DOHH2 (cell line): ENCODE measurements at regions not wholly inside any gene's neighbourhood (a gene's known extent, or its start where the extent isn't known, plus 50 kb on each side); places are given as distances from the start of the nearest gene placed in this dataset.

ENCODE experiments used
- H3F3A ChIP-seq: fragments of 200-600 bp; sonication (generic), shearing (Covaris generic); 2 replicates; pipeline ENCODE4 v1.6.0; 2016; ENCODE audit warnings: antibody characterized with exemption, mild to moderate bottlenecking; ENCODE audit not compliant: control insufficient read depth, insufficient read depth
- H3K27ac ChIP-seq: fragments of 200-600 bp; sonication (generic); 2 replicates; pipeline ENCODE4 v1.5.1; 2014; ENCODE audit warnings: low read depth, mild to moderate bottlenecking, low read length, moderate library complexity
- H3K27me3 ChIP-seq: fragments of 200-600 bp; sonication (generic); 2 replicates; pipeline ENCODE4 v1.6.1; 2014; ENCODE audit warnings: mild to moderate bottlenecking, low read length, mixed read lengths; ENCODE audit not compliant: control insufficient read depth
- H3K36me3 ChIP-seq: fragments of 200-600 bp; sonication (generic); 2 replicates; pipeline ENCODE4 v1.6.1; 2014; ENCODE audit warnings: mild to moderate bottlenecking, low read length, moderate library complexity, mixed read lengths; ENCODE audit not compliant: control insufficient read depth
- H3K4me1 ChIP-seq: fragments of 200-600 bp; sonication (generic); 2 replicates; pipeline ENCODE4 v1.6.1; 2014; ENCODE audit warnings: mild to moderate bottlenecking, low read length, mixed read lengths; ENCODE audit not compliant: control insufficient read depth
- H3K4me2 ChIP-seq: fragments of 200-600 bp; sonication (generic); 2 replicates; pipeline ENCODE4 v1.6.0; 2014; ENCODE audit warnings: mild to moderate bottlenecking, low read length, moderate library complexity
- H3K4me3 ChIP-seq: fragments of 200-600 bp; sonication (generic); 2 replicates; pipeline ENCODE4 v1.5.1; 2014; ENCODE audit warnings: mild to moderate bottlenecking, low read length, mixed read lengths
- H3K79me2 ChIP-seq: fragments of 200-600 bp; sonication (generic); 2 replicates; pipeline ENCODE4 v1.6.1; 2014; ENCODE audit warnings: mild to moderate bottlenecking, low read length, mixed read lengths; ENCODE audit not compliant: control insufficient read depth
- H3K9me2 ChIP-seq: fragments of 200-600 bp; sonication (generic); replicated peaks from 2 replicates; pipeline ENCODE4 v1.6.1; 2014; ENCODE audit warnings: mild to moderate bottlenecking, low read length, mixed read lengths; ENCODE audit not compliant: control insufficient read depth
- H3K9me3 ChIP-seq: fragments of 200-600 bp; sonication (generic); 2 replicates; pipeline ENCODE4 v1.6.1; 2014; ENCODE audit warnings: antibody characterized with exemption, low read length, mixed read lengths; ENCODE audit not compliant: control insufficient read depth, insufficient read depth
- H4K20me1 ChIP-seq: fragments of 200-600 bp; sonication (generic); 2 replicates; pipeline ENCODE4 v1.6.0; 2014; ENCODE audit warnings: low read depth, mild to moderate bottlenecking, antibody characterized with exemption, low read length, moderate library complexity; ENCODE audit not compliant: control insufficient read depth, insufficient read depth
- CTCF ChIP-seq: fragments of 200-600 bp; sonication (generic); IDR thresholded peaks from one replicate; pipeline ENCODE4 v1.5.1; 2014; ENCODE audit warnings: antibody characterized with exemption, mild to moderate bottlenecking, low read depth, low read length; ENCODE audit not compliant: poor library complexity, severe bottlenecking
- EZH2phosphoT487 ChIP-seq: fragments of 200-600 bp; sonication (generic); IDR thresholded peaks from 2 replicates; pipeline ENCODE4 v1.6.1; 2017; ENCODE audit warnings: borderline replicate concordance, mild to moderate bottlenecking, antibody characterized with exemption, low read length, moderate library complexity, mixed read lengths

- Histone ChIP-seq H3K4me3 (no peak overlapping the region), H3K79me2 (no peaks in the 10 kb centered on the region), H3K9me2 (no peaks in the 10 kb centered on the region), H4K20me1 (no peaks in the 10 kb centered on the region), H3K27me3 (no peaks in the 10 kb centered on the region), H3F3A (no peaks in the 10 kb centered on the region), H3K36me3 (no peaks in the 10 kb centered on the region), H3K4me1 (no peaks in the 10 kb centered on the region), H3K27ac (no peak overlapping the region), H3K4me2 (no peak overlapping the region), H3K9me3 (no peaks in the 10 kb centered on the region)
- TF ChIP-seq EZH2phosphoT487 = no peak
- no peak for TF ChIP-seq CTCF
These were observed 69.3 kb downstream of the FOXB1 start for GRCh38 chr15:60073466-60073840.

GRCh38 chr15:60074181-60074885, 70.2 kb downstream of the FOXB1 start:
- Histone ChIP-seq H3K4me2 (no peak overlapping the region), H3K9me3 (no peaks in the 10 kb centered on the region), H4K20me1 (no peaks in the 10 kb centered on the region), H3K79me2 (no peaks in the 10 kb centered on the region), H3K4me3 (no peak overlapping the region), H3K27me3 (no peaks in the 10 kb centered on the region), H3K9me2 (no peaks in the 10 kb centered on the region), H3F3A (no peaks in the 10 kb centered on the region), H3K4me1 (no peaks in the 10 kb centered on the region), H3K27ac (no peak overlapping the region), H3K36me3 (no peaks in the 10 kb centered on the region)
- no peak for TF ChIP-seq CTCF
- TF ChIP-seq EZH2phosphoT487 = no peak

- Histone ChIP-seq H3K9me3 (no peaks in the 10 kb centered on the region), H3K4me3 (no peak overlapping the region), H3F3A (no peaks in the 10 kb centered on the region), H3K4me2 (no peak overlapping the region), H3K9me2 (no peaks in the 10 kb centered on the region), H4K20me1 (no peaks in the 10 kb centered on the region), H3K27me3 (no peaks in the 10 kb centered on the region), H3K4me1 (no peaks in the 10 kb centered on the region), H3K79me2 (no peaks in the 10 kb centered on the region), H3K36me3 (no peaks in the 10 kb centered on the region), H3K27ac (no peak overlapping the region)
- no peak for TF ChIP-seq EZH2phosphoT487
- TF ChIP-seq CTCF = no peak
These were observed 71.9 kb downstream of the FOXB1 start for GRCh38 chr15:60076045-60076444.
